ES-I3 (cell line): ENCODE measurements at regions not wholly inside any gene's neighbourhood (a gene's known extent, or its start where the extent isn't known, plus 50 kb on each side); places are given as distances from the start of the nearest gene placed in this dataset.

Source experiments
- H3K36me3 ChIP-seq: 2 replicates; pipeline ENCODE4 v1.6.1; 2013; ENCODE audit warnings: mild to moderate bottlenecking, low read length, control low read depth, moderate library complexity; ENCODE audit not compliant: insufficient read depth
- H3K4me1 ChIP-seq: 2 replicates; pipeline ENCODE4 v1.6.1; 2013; ENCODE audit warnings: mild to moderate bottlenecking, control low read depth, low read length; ENCODE audit not compliant: insufficient read depth
- H3K9ac ChIP-seq: 2 replicates; pipeline ENCODE4 v1.6.1; 2013; ENCODE audit warnings: low read depth, mild to moderate bottlenecking, low read length, moderate library complexity
- H3K9me3 ChIP-seq: 2 replicates; pipeline ENCODE4 v1.6.1; 2013; ENCODE audit warnings: mild to moderate bottlenecking, low read length, moderate library complexity; ENCODE audit not compliant: control insufficient read depth, insufficient read depth

DNA sequence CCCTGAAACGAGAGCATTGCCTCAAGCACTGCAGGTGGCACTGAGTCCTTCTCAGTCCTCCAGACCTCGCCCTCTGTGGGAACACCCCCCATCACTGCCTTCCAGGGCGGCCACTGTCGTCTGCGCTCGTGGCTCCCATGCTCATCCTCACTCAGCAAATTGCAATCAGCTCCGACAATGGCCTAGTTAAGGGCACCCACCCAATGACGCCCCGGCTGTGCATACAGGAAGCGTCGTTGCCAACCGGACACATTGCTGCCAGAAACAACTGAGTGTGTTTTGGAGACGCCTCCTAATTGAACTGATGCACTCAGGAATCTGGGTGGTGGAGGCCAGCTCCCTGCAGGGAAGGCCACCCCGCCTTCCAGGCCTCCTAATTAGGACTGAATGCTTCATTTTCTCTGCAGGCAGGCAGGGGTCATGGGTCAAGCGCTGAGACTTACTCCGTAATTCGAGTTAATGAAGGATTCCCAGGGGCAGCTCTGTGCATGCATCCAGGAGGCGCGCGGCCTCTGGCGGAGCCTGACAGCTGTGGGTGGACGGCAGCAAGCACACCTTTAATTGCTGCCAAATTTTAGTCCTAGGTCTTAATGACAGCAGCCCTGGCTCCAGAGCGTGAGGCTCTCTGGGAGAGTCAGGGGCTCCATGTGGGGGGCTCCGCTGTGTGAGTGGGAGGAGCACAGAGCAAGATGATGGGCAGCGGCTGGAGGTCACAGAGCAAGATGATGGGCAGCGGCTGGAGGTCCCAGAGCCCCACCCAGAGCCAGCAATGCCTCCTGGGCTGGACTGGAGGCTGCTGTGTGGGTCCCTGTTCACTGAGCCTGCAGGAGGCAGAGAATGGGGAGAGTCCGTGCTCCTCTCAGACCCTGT lies 199.0 kb downstream of the BRD1 start:
- peaks cover 3% of the 10 kb centered on the region; the same call in 1 of the 2 replicates for H3K4me1 ChIP-seq
- no peaks in the 10 kb centered on the region for H3K36me3 ChIP-seq
- H3K9me3 ChIP-seq: no peaks in the 10 kb centered on the region
- H3K9ac ChIP-seq: no peak overlapping the region

GRCh38 chr22:49627217-49628181 lies 200.2 kb downstream of the BRD1 start:
- no peaks in the 10 kb centered on the region for H3K36me3 ChIP-seq
- no peaks in the 10 kb centered on the region for H3K9me3 ChIP-seq
- no peak overlapping the region; the same call in 1 of the 2 replicates for H3K9ac ChIP-seq
- no peaks in the 10 kb centered on the region for H3K4me1 ChIP-seq

DNA sequence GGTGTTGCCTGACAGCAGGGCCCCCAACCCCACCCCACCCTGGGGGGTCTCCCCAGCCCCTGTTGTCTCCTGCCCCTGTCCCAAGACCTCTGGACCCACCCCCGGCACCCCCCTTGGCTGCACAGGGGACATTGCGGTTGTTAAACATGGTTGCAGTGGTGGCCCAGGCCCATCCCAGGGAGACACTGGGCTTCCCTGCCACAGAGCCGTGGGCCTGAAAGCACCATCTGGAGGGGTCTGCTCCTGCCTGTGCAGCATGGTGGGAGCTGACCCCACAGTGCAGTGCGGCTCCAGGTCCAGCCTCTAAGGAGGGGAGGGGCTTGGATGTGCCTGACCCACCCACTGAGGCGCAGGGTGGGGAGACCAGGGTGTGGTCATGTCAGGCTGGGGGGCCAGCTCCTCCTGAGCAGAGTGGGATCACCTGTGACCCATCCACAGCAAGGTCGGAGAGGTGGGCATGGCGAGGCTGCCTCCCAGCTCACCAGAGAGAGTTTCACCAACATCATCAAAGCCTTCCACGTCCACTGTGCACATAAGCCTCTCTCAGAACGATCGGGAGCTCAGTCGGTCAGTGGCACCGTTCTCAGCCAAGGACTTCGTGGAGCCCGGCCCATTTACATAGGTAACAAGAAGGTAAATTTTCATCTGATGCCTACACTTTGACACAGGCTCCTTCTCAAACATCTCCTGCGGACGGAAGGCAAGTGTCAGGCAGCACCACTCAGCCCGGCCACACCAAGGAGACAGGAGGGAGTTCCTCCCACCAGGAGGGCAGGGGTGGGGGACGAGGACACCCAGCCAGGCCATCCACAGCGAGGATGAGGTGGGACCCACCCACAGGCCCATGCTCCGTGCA lies 201.1 kb downstream of the BRD1 start:
- Histone ChIP-seq H3K9ac (no peak overlapping the region), H3K9me3 (no peaks in the 10 kb centered on the region), H3K4me1 (no peaks in the 10 kb centered on the region), H3K36me3 (no peaks in the 10 kb centered on the region)

DNA sequence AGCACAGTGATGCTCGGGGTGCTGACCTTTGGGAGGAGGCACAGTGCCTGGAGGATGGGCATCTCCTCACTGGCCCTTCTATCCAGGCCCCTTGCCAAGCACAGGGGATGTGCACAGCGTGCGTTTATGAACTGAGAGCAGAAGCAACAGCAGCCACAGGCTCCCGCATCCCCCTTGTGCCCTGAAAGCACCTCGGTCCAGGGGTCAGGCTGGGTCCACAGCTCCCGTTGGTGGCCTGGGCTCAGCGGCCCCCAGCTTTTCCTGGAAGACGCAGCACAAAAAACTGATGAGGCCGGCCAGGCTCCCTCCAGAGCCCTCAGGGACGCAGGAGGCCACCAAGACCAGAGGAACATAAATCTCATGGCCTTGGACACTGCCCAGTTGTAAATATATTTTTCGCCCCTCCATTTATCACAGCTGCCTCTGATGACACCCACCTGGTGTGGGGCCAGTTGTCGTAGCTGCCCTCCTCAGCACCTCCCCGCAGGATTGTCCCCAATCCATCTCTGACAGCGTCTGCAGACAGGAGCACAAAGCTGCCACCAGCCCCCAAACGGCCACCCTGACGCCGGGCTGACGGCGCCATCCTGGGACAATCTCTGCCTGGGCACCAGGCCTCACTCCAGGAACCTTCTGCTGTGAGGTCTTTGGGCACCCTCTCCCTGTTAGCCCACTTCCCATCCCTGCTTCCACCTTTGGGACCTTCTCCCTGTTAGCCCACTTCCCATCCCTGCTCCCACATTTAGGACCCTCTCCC lies 203.1 kb downstream of the BRD1 start:
- H3K9me3 ChIP-seq: no peaks in the 10 kb centered on the region
- H3K36me3 ChIP-seq: no peaks in the 10 kb centered on the region
- H3K4me1 ChIP-seq: no peaks in the 10 kb centered on the region
- no peak overlapping the region for H3K9ac ChIP-seq

DNA sequence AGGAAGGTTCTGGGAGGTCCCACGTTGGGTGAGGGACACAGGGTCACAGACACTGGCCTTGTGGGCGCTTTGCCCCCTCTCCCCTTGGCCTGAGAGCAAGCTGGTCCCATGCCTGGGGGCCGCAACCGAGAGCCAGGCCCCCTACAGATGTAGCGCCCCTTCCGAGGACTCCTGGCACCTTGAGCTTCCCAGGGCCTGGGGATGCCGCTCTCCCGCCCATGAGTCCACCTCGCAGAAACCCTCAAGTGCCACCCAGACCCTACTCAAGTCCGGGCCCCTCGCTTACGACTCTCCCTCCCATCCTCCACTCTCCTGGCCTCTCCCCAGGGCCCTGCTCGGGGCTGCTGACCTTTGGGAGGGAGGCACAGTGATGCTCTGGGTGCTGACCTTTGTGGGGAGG lies 204.0 kb downstream of the BRD1 start:
- no peaks in the 10 kb centered on the region for H3K36me3 ChIP-seq
- no peaks in the 10 kb centered on the region for H3K9me3 ChIP-seq

DNA sequence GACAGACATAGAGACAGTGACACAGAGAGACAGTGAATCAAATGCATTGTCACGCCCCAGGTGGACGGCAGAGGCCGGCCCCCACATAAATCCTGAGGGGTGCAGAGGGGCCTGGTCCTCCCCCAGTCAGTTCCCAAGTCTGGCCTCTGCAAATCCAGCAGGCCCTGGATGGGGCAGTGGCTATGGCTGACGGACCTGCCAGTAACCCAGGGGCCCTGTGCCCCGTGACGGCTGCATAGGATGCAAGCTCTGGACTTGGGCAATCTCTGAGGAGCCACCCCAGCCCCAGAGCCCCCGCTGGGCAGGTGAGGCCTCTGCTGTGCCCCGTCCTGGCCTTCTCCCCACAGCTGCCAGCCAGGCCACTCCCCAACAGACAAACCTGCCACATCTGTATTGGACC lies 204.5 kb downstream of the BRD1 start:
- Histone ChIP-seq H3K36me3 (no peaks in the 10 kb centered on the region), H3K9ac (no peak overlapping the region), H3K9me3 (no peaks in the 10 kb centered on the region), H3K4me1 (no peaks in the 10 kb centered on the region)

More for the DNA sequence above, 204.0 kb downstream of the BRD1 start:
- no peak overlapping the region for H3K9ac ChIP-seq
- H3K4me1 ChIP-seq: no peaks in the 10 kb centered on the region

DNA sequence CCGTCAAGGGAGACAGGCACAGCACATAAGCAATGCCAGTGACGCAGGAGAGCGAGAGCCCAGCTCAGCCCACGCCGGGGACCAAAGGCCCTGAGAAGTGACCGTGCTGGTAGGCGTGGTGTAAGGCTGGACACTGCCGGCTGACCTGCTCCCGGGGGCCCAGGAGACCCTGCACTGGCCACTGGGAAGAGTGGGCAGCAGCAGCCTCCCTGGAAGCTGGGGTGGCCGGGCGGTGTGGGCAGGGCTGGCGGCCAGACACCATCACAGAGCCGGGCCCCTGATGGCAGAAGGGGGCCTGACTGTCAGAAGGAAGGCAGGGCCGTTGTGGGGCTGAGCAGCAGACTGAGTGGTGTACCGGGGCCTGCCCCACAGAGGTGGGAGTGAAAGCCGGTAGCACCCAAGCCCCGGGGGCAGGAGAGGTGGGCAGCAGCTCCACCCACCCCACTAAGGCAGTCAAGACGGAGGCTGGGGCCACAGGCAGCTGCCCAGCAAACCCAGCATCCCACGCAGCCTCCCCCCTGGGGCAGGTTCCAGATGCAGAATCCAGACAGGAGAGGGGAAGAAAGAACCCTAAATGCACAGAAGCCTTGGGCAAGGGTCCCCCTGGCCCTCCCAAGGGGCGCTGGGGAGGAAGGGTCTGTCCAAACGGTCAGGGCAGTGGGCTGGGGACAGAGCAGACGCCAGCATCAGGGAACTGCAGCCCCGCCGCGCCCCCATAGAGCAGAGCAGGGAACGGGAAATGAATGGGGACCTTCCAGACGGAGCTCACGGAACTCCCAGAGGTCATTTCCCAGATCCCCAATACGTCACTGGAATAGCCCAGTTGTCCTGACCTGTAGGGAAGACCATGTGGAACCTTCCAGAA lies 205.2 kb downstream of the BRD1 start:
- Histone ChIP-seq H3K9ac (no peak overlapping the region), H3K4me1 (no peaks in the 10 kb centered on the region), H3K36me3 (no peaks in the 10 kb centered on the region)

GRCh38 chr22:49621601-49622210 lies 206.0 kb downstream of the BRD1 start:
- no peak overlapping the region for H3K9ac ChIP-seq
- H3K36me3 ChIP-seq: no peaks in the 10 kb centered on the region
- no peaks in the 10 kb centered on the region for H3K9me3 ChIP-seq
- H3K4me1 ChIP-seq: no peaks in the 10 kb centered on the region

More for the DNA sequence above, 205.2 kb downstream of the BRD1 start:
- no peaks in the 10 kb centered on the region for H3K9me3 ChIP-seq

- Histone ChIP-seq H3K9ac (no peak overlapping the region), H3K4me1 (no peaks in the 10 kb centered on the region), H3K9me3 (no peaks in the 10 kb centered on the region), H3K36me3 (no peaks in the 10 kb centered on the region)
Measured at GRCh38 chr22:49620666-49621065, 207.0 kb downstream of the BRD1 start.

DNA sequence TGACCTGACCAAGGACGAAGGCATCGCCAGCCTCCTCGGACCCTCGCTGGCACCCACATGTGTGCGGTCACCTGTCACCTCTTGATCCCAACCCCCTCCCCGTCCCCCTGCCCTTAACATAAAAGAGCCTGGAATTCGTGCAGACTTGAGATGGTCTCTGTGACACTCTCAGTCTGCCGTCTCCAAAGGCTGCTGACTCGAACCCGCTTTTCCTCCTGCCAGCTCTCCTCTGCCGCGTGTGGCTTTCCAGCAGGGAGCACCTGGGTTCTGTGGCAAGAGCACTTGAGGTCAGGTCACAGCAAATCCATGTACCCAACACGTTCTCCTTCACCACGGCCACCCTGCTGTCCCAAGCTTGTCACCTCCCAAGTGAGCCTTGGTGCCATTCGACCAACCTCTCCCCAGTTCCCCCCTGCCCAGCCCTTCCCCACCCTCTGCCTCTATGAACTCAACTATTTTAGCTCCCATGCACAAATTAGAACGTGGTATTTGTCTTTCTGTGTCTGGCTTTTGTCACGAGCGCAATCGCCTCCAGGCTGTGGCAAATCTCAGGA lies 207.6 kb downstream of the BRD1 start:
- Histone ChIP-seq H3K9me3 (no peaks in the 10 kb centered on the region), H3K4me1 (no peaks in the 10 kb centered on the region), H3K36me3 (no peaks in the 10 kb centered on the region), H3K9ac (no peak overlapping the region)

DNA sequence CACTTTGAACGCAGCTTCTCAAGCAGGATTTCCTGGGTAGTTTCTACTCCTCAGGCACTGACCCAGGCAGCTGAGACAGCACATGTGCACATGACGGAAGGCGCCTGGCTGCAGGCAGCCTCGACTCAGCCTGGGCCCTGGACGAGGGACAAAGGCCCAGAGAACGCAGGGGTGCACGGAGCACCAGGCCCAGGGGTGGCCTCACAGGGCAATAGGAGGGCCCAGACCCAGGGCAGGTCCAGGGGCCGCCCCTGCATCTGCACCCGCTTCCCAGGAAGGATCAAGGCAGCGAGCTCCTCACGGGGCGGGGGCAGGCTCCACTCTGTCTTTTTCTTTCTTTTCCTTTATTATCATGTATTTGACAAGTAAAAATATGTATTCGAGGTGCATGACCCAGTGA lies 208.4 kb downstream of the BRD1 start:
- Histone ChIP-seq H3K9me3 (no peaks in the 10 kb centered on the region), H3K9ac (no peak overlapping the region), H3K4me1 (no peaks in the 10 kb centered on the region), H3K36me3 (no peaks in the 10 kb centered on the region)

GRCh38 chr22:49618677-49618953 lies 209.1 kb downstream of the BRD1 start:
- no peak overlapping the region for H3K9ac ChIP-seq
- H3K9me3 ChIP-seq: no peaks in the 10 kb centered on the region
- no peaks in the 10 kb centered on the region for H3K36me3 ChIP-seq
- H3K4me1 ChIP-seq: no peaks in the 10 kb centered on the region
